Superior temporal gyrus (tissue), 1 donor: ENCODE measurements at regions not wholly inside any gene's neighbourhood (a gene's known extent, or its start where the extent isn't known, plus 50 kb on each side); places are given as distances from the start of the nearest gene placed in this dataset.
"Not testable (repeated sequence)": the region's sequence is repeated elsewhere in the genome, so short reads cannot be mapped to it uniquely, and the experiment has no call there.

Experiments used
- DNase-seq: peaks from one replicate; pipeline ENCODE4 v3.0.0-alpha.2; 2016; ENCODE audit errors: extremely low spot score

GRCh38 chr1:5734414-5734813, 257.8 kb downstream of the NPHP4 start:
- no peak for DNase-seq

- no peak for DNase-seq
Observed at GRCh38 chr1:5733596-5733995, 258.6 kb downstream of the NPHP4 start.

- DNase-seq = no peak
Observed at GRCh38 chr1:5731110-5731423, 261.2 kb downstream of the NPHP4 start.

- no peak for DNase-seq
Observed at GRCh38 chr1:5730272-5731109, 261.7 kb downstream of the NPHP4 start.

- no peak for DNase-seq
Observed at GRCh38 chr1:5729636-5730145, 262.5 kb downstream of the NPHP4 start.

- no peak for DNase-seq
Observed at GRCh38 chr1:5728663-5729355, 263.4 kb downstream of the NPHP4 start.

GRCh38 chr1:5727871-5728643, 264.2 kb downstream of the NPHP4 start:
- no peak for DNase-seq

- no peak for DNase-seq
Observed at GRCh38 chr1:5727191-5727590, 265.0 kb downstream of the NPHP4 start.

- not testable (repeated sequence) for DNase-seq
Observed at GRCh38 chr1:5726586-5727184, 265.5 kb downstream of the NPHP4 start.

- no peak for DNase-seq
Observed at GRCh38 chr1:5725855-5726585, 266.2 kb downstream of the NPHP4 start.

GRCh38 chr1:5725406-5725805, 266.8 kb downstream of the NPHP4 start:
- no peak for DNase-seq

GRCh38 chr1:5724847-5725246, 267.4 kb downstream of the NPHP4 start:
- no peak for DNase-seq

GRCh38 chr1:5722635-5723164, 269.5 kb downstream of the NPHP4 start:
- no peak for DNase-seq

GRCh38 chr1:5721634-5722215, 270.5 kb downstream of the NPHP4 start:
- DNase-seq = no peak

- DNase-seq = no peak
Observed at GRCh38 chr1:5720936-5721335, 271.3 kb downstream of the NPHP4 start.

- no peak for DNase-seq
Observed at GRCh38 chr1:5720484-5720883, 271.7 kb downstream of the NPHP4 start.

- DNase-seq = no peak
Observed at GRCh38 chr1:5720045-5720444, 272.2 kb downstream of the NPHP4 start.

- DNase-seq = no peak
Observed at GRCh38 chr1:5718831-5719632, 273.2 kb downstream of the NPHP4 start.

- no peak for DNase-seq
Observed at GRCh38 chr1:5717031-5717682, 275.1 kb downstream of the NPHP4 start.
